IMR-90 (cell line): ENCODE measurements at regions not wholly inside any gene's neighbourhood (a gene's known extent, or its start where the extent isn't known, plus 50 kb on each side); places are given as distances from the start of the nearest gene placed in this dataset.

Experiments used
- ATAC-seq: fragments of 200-7000 bp; cut with Tn5 transposase; 2 replicates; pipeline ENCODE4 v1.9.1; 2020; ENCODE audit warnings: low read depth, mild to moderate bottlenecking, moderate library complexity
- BruUV-seq: library from RNA; stranded (reverse); fragments of 400-500 nt; replicated peaks from 2 replicates; lab custom pipeline; 2021; lab: Mats Ljungman, UMichigan
- CTCF ChIA-PET: fragments of 300-600 bp; formaldehyde crosslinking; extraction: SDS; loops from one replicate; lab custom pipeline; 2021; ENCODE audit warnings: antibody characterized with exemption; lab: Yijun Ruan, JAX
- POLR2A ChIA-PET: fragments of 300-600 bp; sonication (Branson Sonifier 250); formaldehyde crosslinking; loops from one replicate; lab custom pipeline; 2022; ENCODE audit warnings: antibody characterized with exemption; ENCODE audit not compliant: unreplicated experiment; lab: Charles Lee
- DNase-seq: peaks from one replicate; pipeline ENCODE4 v3.0.0; 2013
- H2AFZ ChIP-seq: replicated peaks from 2 replicates; pipeline ENCODE3; 2013; ENCODE audit warnings: low read length, mild to moderate bottlenecking; ENCODE audit not compliant: poor library complexity
- H2AK5ac ChIP-seq: 2 replicates; pipeline ENCODE4 v1.6.1; 2013; ENCODE audit warnings: low read depth, low read length, inconsistent platforms
- H2AK9ac ChIP-seq: replicated peaks from 2 replicates; pipeline ENCODE3; 2013; ENCODE audit warnings: mild to moderate bottlenecking, low read depth, low read length, moderate library complexity; ENCODE audit not compliant: poor library complexity
- H2BK120ac ChIP-seq: 2 replicates; pipeline ENCODE4 v1.6.1; 2013; ENCODE audit warnings: low read depth, low read length, inconsistent platforms
- H2BK15ac ChIP-seq: 3 replicates; pipeline ENCODE4 v1.6.1; 2013; ENCODE audit warnings: low read depth, low read length, inconsistent platforms
- H2BK20ac ChIP-seq: 2 replicates; pipeline ENCODE4 v1.6.1; 2013; ENCODE audit warnings: low read depth, mild to moderate bottlenecking, inconsistent platforms, low read length, moderate library complexity
- H2BK5ac ChIP-seq: 2 replicates; pipeline ENCODE4 v1.6.1; 2013; ENCODE audit warnings: mild to moderate bottlenecking, low read depth, low read length, inconsistent platforms; ENCODE audit not compliant: poor library complexity, severe bottlenecking
- H3K14ac ChIP-seq: replicated peaks from 2 replicates; pipeline ENCODE4 v1.6.1; 2013; ENCODE audit warnings: low read depth, low read length, inconsistent platforms
- H3K18ac ChIP-seq: 2 replicates; pipeline ENCODE4 v1.6.1; 2013; ENCODE audit warnings: low read depth, low read length, control low read depth
- H3K23ac ChIP-seq: 2 replicates; pipeline ENCODE4 v1.6.1; 2013; ENCODE audit warnings: low read depth, low read length, inconsistent platforms
- H3K27ac ChIP-seq: 2 replicates; pipeline ENCODE4 v1.5.1; 2013; ENCODE audit warnings: mild to moderate bottlenecking, control low read depth, low read length; ENCODE audit not compliant: insufficient read depth
- H3K27me3 ChIP-seq: 2 replicates; pipeline ENCODE4 v1.6.1; 2013; ENCODE audit warnings: low read length; ENCODE audit not compliant: control insufficient read depth, insufficient read depth
- H3K36me3 ChIP-seq: 2 replicates; pipeline ENCODE4 v1.6.1; 2013; ENCODE audit warnings: low read length, mixed read lengths; ENCODE audit not compliant: control insufficient read depth, insufficient read depth
- H3K4ac ChIP-seq: 2 replicates; pipeline ENCODE4 v1.6.1; 2013; ENCODE audit warnings: low read depth, low read length, inconsistent platforms
- H3K4me1 ChIP-seq: 2 replicates; pipeline ENCODE4 v1.6.1; 2013; ENCODE audit warnings: low read length, mixed read lengths; ENCODE audit not compliant: control insufficient read depth, insufficient read depth
- H3K4me2 ChIP-seq: 2 replicates; pipeline ENCODE4 v1.6.1; 2013; ENCODE audit warnings: low read depth, mild to moderate bottlenecking, control low read depth, low read length, moderate library complexity
- H3K4me3 ChIP-seq: 2 replicates; pipeline ENCODE4 v1.5.1; 2013; ENCODE audit warnings: low read depth, mild to moderate bottlenecking, control low read depth, low read length, moderate library complexity; ENCODE audit not compliant: insufficient read depth
- H3K56ac ChIP-seq: 2 replicates; pipeline ENCODE4 v1.6.1; 2013; ENCODE audit warnings: low read length, inconsistent platforms; ENCODE audit not compliant: insufficient read depth; ENCODE audit errors: extremely low read depth
- H3K79me1 ChIP-seq, 2 experiments: 2 replicates each; pipeline ENCODE4 v1.6.1; 2013; ENCODE audit warnings: low read length in 2 of 2, inconsistent platforms in 1 of 2, low read depth in 1 of 2
- H3K9ac ChIP-seq: 2 replicates; pipeline ENCODE4 v1.6.1; 2013; ENCODE audit warnings: low read depth, low read length, control low read depth
- H3K9me1 ChIP-seq: 2 replicates; pipeline ENCODE4 v1.6.1; 2013; ENCODE audit warnings: low read length, inconsistent platforms; ENCODE audit not compliant: insufficient read depth
- H3K9me3 ChIP-seq: 2 replicates; pipeline ENCODE4 v1.6.1; 2013; ENCODE audit warnings: low read length; ENCODE audit not compliant: control insufficient read depth, insufficient read depth
- H4K20me1 ChIP-seq: 2 replicates; pipeline ENCODE4 v1.6.1; 2013; ENCODE audit warnings: low read length, inconsistent platforms; ENCODE audit not compliant: insufficient read depth
- H4K5ac ChIP-seq: 2 replicates; pipeline ENCODE4 v1.6.1; 2013; ENCODE audit warnings: mild to moderate bottlenecking, low read depth, low read length, control low read depth
- H4K8ac ChIP-seq, 2 experiments: 2 replicates each; pipeline ENCODE4 v1.6.1; 2013; ENCODE audit warnings: low read depth in 2 of 2, low read length in 2 of 2, control low read depth in 1 of 2, inconsistent platforms in 1 of 2
- H4K91ac ChIP-seq: 2 replicates; pipeline ENCODE4 v1.6.1; 2013; ENCODE audit warnings: low read depth, low read length, inconsistent platforms; ENCODE audit not compliant: insufficient read depth
- CEBPB ChIP-seq: IDR thresholded peaks from 2 replicates; pipeline ENCODE4 v1.6.1; 2012; ENCODE audit warnings: low read depth, low read length, improper control_type of control experiment
- CTCF ChIP-seq: conservative IDR thresholded peaks from 2 replicates; pipeline ENCODE4 v1.5.1; 2012; ENCODE audit warnings: mild to moderate bottlenecking, low read depth, low read length, improper control_type of control experiment
- ELK1 ChIP-seq: fragments of 150-350 bp; IDR thresholded peaks from 2 replicates; pipeline ENCODE4 v1.6.1; 2016; ENCODE audit warnings: low read depth, mild to moderate bottlenecking, low read length, moderate library complexity, borderline replicate concordance
- FOS ChIP-seq: fragments of 150-350 bp; IDR thresholded peaks from 2 replicates; pipeline ENCODE4 v1.6.1; 2016; ENCODE audit warnings: low read depth, low read length
- MAFK ChIP-seq: IDR thresholded peaks from 2 replicates; pipeline ENCODE4 v1.6.1; 2012; ENCODE audit warnings: low read depth, low read length, improper control_type of control experiment
- MAZ ChIP-seq: IDR thresholded peaks from 2 replicates; pipeline ENCODE4 v1.6.1; 2012; ENCODE audit warnings: low read depth, mild to moderate bottlenecking, low read length, improper control_type of control experiment, moderate library complexity, borderline replicate concordance
- MXI1 ChIP-seq: IDR thresholded peaks from 2 replicates; pipeline ENCODE4 v1.6.1; 2012; ENCODE audit warnings: low read depth, mild to moderate bottlenecking, low read length, moderate library complexity, borderline replicate concordance
- NFE2L2 ChIP-seq: fragments of 150-350 bp; IDR thresholded peaks from 2 replicates; pipeline ENCODE4 v1.6.1; 2016; ENCODE audit warnings: low read depth, mild to moderate bottlenecking, low read length
- RCOR1 ChIP-seq: IDR thresholded peaks from 2 replicates; pipeline ENCODE4 v1.6.1; 2012; ENCODE audit warnings: mild to moderate bottlenecking, low read length, improper control_type of control experiment; ENCODE audit not compliant: insufficient replicate concordance
- RFX5 ChIP-seq: IDR thresholded peaks from 2 replicates; pipeline ENCODE4 v1.8.0; 2012; ENCODE audit warnings: low read depth, mild to moderate bottlenecking, low read length, moderate library complexity
- SMC3 ChIP-seq: fragments of 150-350 bp; IDR thresholded peaks from 2 replicates; pipeline ENCODE4 v1.6.1; 2016; ENCODE audit warnings: low read depth, mild to moderate bottlenecking, antibody characterized with exemption, low read length, moderate library complexity
- USF2 ChIP-seq: fragments of 150-350 bp; IDR thresholded peaks from 2 replicates; pipeline ENCODE4 v1.6.1; 2017; ENCODE audit warnings: mild to moderate bottlenecking, antibody characterized with exemption, low read length, low read depth
- WGBS, 2 experiments: methylation state at CpG; one replicate each; pipeline versions ENCODE4 v1.1.5 to v1.1.7; 2013; ENCODE audit warnings: missing lambda C conversion rate in 2 of 2; ENCODE audit not compliant: insufficient read length in 1 of 2; ENCODE audit errors: extremely low coverage in 2 of 2; 5-methylcytosine and 5-hydroxymethylcytosine counted together
- dilution Hi-C: fragments of 300-500 bp; cut with HindIII; formaldehyde crosslinking; loops from one replicate; pipeline ENCODE4 v1.14.3; 2018; ENCODE audit warnings: low sequenced_read_pairs; ENCODE audit not compliant: unreplicated experiment
- in situ Hi-C: fragments of 300-500 bp; cut with MboI; formaldehyde crosslinking; loops from 3 replicates; pipeline ENCODE4 v1.14.3; 2019; ENCODE audit warnings: low sequenced_read_pairs, inconsistent platforms, mixed read lengths
- intact Hi-C: fragments of 100-400 bp; cut with micrococcal nuclease; formaldehyde crosslinking; loops from 2 replicates; pipeline ENCODE4 v1.10.0; 2022

- no peak overlapping the region for H4K91ac ChIP-seq
- no peaks in the 10 kb centered on the region for H3K4me1 ChIP-seq
- H3K9me1 ChIP-seq: no peaks in the 10 kb centered on the region
- no peaks in the 10 kb centered on the region for H3K79me1 ChIP-seq
- BruUV-seq: no TSS peak
- no peak overlapping the region for H3K56ac ChIP-seq
- no peaks in the 10 kb centered on the region for H4K20me1 ChIP-seq
- WGBS, 2 experiments: no CpG with 5 or more reads among the region's 9 CpGs
- no peak overlapping the region for H3K4me3 ChIP-seq
- no peak for DNase-seq
- no peaks in the 10 kb centered on the region for H3K9me3 ChIP-seq
- no peak overlapping the region for H3K18ac ChIP-seq
- H3K27ac ChIP-seq: no peak overlapping the region
- H2BK5ac ChIP-seq: no peak overlapping the region
- CTCF ChIA-PET: interaction anchor here (0.6 kb wide), 1 partner anchor 238 kb away, joined by 3 read pairs; no protein-coding TSS in a partner anchor
- H3K23ac ChIP-seq: no peak overlapping the region
- intact Hi-C loops (no loop called here), dilution Hi-C loops (no loop called here), in situ Hi-C loops (no loop called here)
- H3K9ac ChIP-seq: no peak overlapping the region
- POLR2A ChIA-PET: no interaction called here
- TF ChIP-seq NFE2L2 (no peak), FOS (no peak), USF2 (no peak), RCOR1 (no peak), RFX5 (no peak), MAFK (no peak), CEBPB (no peak), CTCF (no peak), SMC3 (no peak), MAZ (no peak), MXI1 (no peak), ELK1 (no peak)
- no peak overlapping the region for H2BK120ac ChIP-seq
- no peak overlapping the region for H3K4ac ChIP-seq
- no peak overlapping the region for H3K4me2 ChIP-seq
- no peak overlapping the region for H2AK5ac ChIP-seq
- H4K5ac ChIP-seq: no peak overlapping the region
- H2AK9ac ChIP-seq: no peak overlapping the region
- H3K14ac ChIP-seq: no peak overlapping the region
- H3K27me3 ChIP-seq: no peaks in the 10 kb centered on the region; the same call in 1 of the 2 replicates
- ATAC-seq: no peak
- no peak overlapping the region for H2BK20ac ChIP-seq
- no peak overlapping the region for H2AFZ ChIP-seq
- no peaks in the 10 kb centered on the region for H3K36me3 ChIP-seq
- H4K8ac ChIP-seq: no peak overlapping the region
- H2BK15ac ChIP-seq: no peak overlapping the region
Measured at GRCh38 chr13:99702687-99703319, 201.5 kb downstream of the TM9SF2 start.
